ENCODE measurements at regions not wholly inside any gene's neighbourhood (a gene's known extent, or its start where the extent isn't known, plus 50 kb on each side); places are given as distances from the start of the nearest gene placed in this dataset.
"Not testable (repeated sequence)": the region's sequence is repeated elsewhere in the genome, so short reads cannot be mapped to it uniquely, and the experiment has no call there.

- TF ChIP-seq CTCF, POLR2A (IDR thresholded peaks at IDR 0.05): not testable (repeated sequence)
Measured at GRCh38 chr6:81344026-81344425, 408.5 kb downstream of the TENT5A start.

Measured in testis (tissue), 2 donors.